IMR-90 (cell line): ENCODE measurements at regions not wholly inside any gene's neighbourhood (a gene's known extent, or its start where the extent isn't known, plus 50 kb on each side); places are given as distances from the start of the nearest gene placed in this dataset.

Source experiments
- CEBPB ChIP-seq: IDR thresholded peaks from 2 replicates; pipeline ENCODE4 v1.6.1; 2012; ENCODE audit warnings: low read depth, low read length, improper control_type of control experiment
- CTCF ChIP-seq: conservative IDR thresholded peaks from 2 replicates; pipeline ENCODE4 v1.5.1; 2012; ENCODE audit warnings: mild to moderate bottlenecking, low read depth, low read length, improper control_type of control experiment
- ELK1 ChIP-seq: fragments of 150-350 bp; IDR thresholded peaks from 2 replicates; pipeline ENCODE4 v1.6.1; 2016; ENCODE audit warnings: low read depth, mild to moderate bottlenecking, low read length, moderate library complexity, borderline replicate concordance
- FOS ChIP-seq: fragments of 150-350 bp; IDR thresholded peaks from 2 replicates; pipeline ENCODE4 v1.6.1; 2016; ENCODE audit warnings: low read depth, low read length
- MAFK ChIP-seq: IDR thresholded peaks from 2 replicates; pipeline ENCODE4 v1.6.1; 2012; ENCODE audit warnings: low read depth, low read length, improper control_type of control experiment
- MAZ ChIP-seq: IDR thresholded peaks from 2 replicates; pipeline ENCODE4 v1.6.1; 2012; ENCODE audit warnings: low read depth, mild to moderate bottlenecking, low read length, improper control_type of control experiment, moderate library complexity, borderline replicate concordance
- MXI1 ChIP-seq: IDR thresholded peaks from 2 replicates; pipeline ENCODE4 v1.6.1; 2012; ENCODE audit warnings: low read depth, mild to moderate bottlenecking, low read length, moderate library complexity, borderline replicate concordance
- POLR2A ChIP-seq: IDR thresholded peaks from 2 replicates; pipeline ENCODE4 v1.6.1; 2012; ENCODE audit warnings: mild to moderate bottlenecking, low read depth, low read length
- RAD21 ChIP-seq: IDR thresholded peaks from 2 replicates; pipeline ENCODE4 v1.6.1; 2012; ENCODE audit warnings: low read length, improper control_type of control experiment
- RCOR1 ChIP-seq: IDR thresholded peaks from 2 replicates; pipeline ENCODE4 v1.6.1; 2012; ENCODE audit warnings: mild to moderate bottlenecking, low read length, improper control_type of control experiment; ENCODE audit not compliant: insufficient replicate concordance
- RFX5 ChIP-seq: IDR thresholded peaks from 2 replicates; pipeline ENCODE4 v1.8.0; 2012; ENCODE audit warnings: low read depth, mild to moderate bottlenecking, low read length, moderate library complexity
- SMC3 ChIP-seq: fragments of 150-350 bp; IDR thresholded peaks from 2 replicates; pipeline ENCODE4 v1.6.1; 2016; ENCODE audit warnings: low read depth, mild to moderate bottlenecking, antibody characterized with exemption, low read length, moderate library complexity
- USF2 ChIP-seq: fragments of 150-350 bp; IDR thresholded peaks from 2 replicates; pipeline ENCODE4 v1.6.1; 2017; ENCODE audit warnings: mild to moderate bottlenecking, antibody characterized with exemption, low read length, low read depth

- no peak for TF ChIP-seq ELK1
- no peak for TF ChIP-seq POLR2A
- TF ChIP-seq CTCF: no peak
- no peak for TF ChIP-seq RAD21
- no peak for TF ChIP-seq USF2
- no peak for TF ChIP-seq MAFK
- TF ChIP-seq RCOR1: no peak
- no peak for TF ChIP-seq SMC3
- no peak for TF ChIP-seq RFX5
- TF ChIP-seq CEBPB: no peak
- no peak for TF ChIP-seq MXI1
- no peak for TF ChIP-seq MAZ
- no peak for TF ChIP-seq FOS
These were observed 164.0 kb downstream of the ADSS2 start for GRCh38 chr1:244287726-244288125.
